Stimulated activated CD4-positive, alpha-beta T cell treated with anti-CD3 and anti-CD28 coated beads, TNF-alpha, amount 100 ng/mL, for 48 hours (primary cell): ENCODE measurements at regions not wholly inside any gene's neighbourhood (a gene's known extent, or its start where the extent isn't known, plus 50 kb on each side); places are given as distances from the start of the nearest gene placed in this dataset.

ENCODE experiments used
- DNase-seq, 3 donors: peaks; one replicate each; pipeline ENCODE4 v3.0.0-alpha.2; 2020; ENCODE audit warnings: low read depth in 3 of 3

DNA sequence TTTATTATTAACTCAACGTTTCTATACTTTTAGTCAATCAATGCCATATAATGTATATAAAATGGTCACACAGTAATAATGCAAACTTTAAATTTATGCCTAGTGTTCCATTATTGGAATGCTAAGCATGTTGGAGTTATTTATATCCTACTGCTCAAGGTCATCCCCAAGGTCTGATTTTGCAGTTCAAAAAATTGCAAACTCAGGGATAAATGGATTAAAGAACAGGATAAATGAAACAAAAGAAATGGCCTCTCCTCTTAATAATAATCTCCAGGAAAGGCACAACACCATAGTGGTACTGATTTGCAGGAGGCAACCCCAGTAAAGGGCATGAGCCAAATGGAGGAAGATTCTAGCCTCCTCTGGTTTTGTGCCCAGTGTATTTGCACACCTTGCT lies 436.4 kb downstream of the EPHA4 start:
- DNase-seq: no peak

DNA sequence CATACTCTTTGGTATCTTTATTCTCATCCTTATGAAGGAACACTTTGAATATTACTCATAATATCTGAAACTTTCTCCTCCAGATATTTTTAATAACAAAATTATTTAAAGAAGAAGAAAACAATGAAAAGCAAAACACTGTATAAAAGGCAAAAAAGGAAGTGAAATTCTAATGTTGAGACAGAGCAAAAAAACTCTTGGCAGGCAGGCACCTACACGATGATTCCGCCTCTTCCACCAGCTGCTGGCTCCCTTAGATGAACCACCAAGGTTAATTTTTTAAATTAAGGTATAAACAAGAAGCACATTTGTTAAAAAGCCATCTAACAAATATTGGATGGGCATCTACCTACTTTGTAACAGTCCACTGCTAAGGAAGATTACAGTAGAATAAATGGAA lies 434.7 kb downstream of the EPHA4 start:
- DNase-seq: no peak

DNA sequence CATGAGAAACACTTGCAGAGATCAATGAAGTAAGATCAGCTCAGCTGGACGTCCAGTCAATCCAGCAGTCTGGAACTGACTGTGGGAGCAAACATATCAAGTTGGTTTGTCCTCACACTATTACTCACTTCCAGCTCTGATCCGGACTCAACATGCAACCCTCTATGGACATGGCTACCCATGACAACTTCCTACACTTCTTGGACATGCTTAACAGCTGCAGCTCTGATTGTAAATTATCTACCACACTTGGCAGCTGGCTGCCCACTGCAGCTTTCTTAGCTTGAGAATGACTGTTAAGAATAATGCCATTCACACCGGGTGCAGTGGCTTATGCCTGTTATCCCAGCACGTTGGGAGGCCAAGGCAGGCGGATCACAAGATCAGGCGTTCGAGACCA lies 429.8 kb downstream of the EPHA4 start:
- no peak for DNase-seq

DNA sequence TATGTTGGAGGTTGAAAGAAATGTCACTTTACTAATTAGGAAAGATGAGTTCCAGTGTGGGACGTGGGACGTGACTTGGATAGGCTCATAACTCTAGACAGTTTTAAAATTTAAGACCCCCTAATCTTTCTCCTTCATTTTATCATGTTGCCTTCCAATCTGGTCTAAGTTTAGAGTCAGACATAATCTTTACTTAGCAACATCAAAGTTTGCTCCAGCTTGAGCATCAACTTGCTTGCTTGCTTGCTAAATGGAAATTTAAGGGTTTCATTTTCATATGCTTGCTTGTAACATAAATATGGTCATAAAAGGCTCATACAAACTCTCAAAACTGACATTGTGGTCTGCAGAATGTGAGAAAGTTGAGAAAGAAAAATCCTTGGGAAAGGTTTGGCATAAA lies 428.9 kb downstream of the EPHA4 start:
- no peak for DNase-seq

DNA sequence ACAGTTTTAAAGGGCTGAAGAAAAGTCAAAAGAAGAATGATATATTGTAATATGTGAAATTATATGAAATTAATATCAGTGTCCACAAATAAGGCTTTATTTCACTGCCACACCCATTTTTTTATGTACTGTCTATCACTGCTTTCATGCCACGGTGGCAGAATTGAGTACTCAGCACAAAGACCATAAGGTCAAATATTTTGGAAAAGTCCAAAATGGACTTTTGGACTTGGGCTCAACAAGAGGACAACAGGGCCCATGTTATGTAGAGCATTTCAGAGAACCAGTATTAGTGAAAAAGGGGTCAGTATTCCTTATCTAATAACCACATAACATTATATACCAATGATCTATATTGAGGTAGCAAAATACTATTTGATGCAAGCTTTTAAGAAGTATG lies 427.2 kb downstream of the EPHA4 start:
- no peak for DNase-seq

DNA sequence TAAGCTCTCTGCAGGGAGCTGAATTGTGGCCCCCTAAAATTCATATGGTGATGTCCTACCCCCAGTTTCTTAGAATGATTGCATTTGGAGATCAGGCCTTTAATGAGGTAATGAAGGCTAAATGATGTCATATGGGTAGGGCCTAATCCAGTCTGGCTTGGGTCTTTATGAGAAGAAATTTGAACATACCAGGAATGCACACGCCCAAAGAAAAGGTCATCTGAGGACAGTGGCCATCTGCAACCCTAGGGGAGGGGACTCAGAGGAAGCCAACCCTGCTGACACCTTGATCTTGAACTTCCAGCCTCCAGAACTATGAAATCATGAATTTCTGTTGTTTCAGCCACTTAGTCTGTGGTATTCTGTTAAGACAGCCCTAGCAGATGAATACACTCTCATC lies 426.7 kb downstream of the EPHA4 start:
- DNase-seq: no peak

DNA sequence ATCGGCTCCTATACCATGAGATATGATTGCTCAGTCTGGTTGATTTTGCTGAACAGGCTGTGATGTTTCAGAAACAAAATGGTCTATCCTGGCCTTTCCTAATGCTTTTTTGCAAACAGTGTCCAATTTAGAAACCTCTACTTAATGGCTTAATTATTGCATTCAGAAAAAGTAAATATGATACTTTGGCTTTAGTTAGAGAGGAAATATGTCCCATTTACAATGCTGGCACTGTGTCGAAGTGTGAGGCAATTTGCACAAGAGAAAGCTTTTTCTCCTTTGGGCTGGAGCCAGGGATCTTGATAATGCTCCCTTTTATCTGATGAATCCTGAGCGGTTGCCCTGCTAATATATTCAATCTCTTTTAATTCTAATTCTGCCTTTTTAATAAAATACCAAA lies 418.9 kb downstream of the EPHA4 start:
- DNase-seq: no peak

DNA sequence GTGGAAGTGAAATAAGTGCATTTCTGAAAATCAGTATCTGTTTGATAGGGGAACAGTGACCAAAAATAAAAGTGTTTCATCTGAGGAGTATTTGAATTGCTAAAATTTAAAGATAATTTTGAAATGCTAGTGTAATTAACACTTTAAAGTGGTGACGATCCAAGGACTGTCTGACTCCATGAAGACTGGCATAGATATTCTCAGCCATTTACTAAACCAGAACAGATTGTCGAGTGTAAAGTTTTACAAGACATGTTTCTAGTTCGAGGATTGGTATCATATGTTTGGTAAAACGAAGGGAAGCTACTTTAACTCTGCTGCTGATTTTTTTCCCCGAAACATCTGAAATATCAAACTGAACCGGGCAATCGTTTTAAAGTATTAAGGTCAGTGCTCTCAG lies 417.9 kb downstream of the EPHA4 start:
- DNase-seq: no peak

DNA sequence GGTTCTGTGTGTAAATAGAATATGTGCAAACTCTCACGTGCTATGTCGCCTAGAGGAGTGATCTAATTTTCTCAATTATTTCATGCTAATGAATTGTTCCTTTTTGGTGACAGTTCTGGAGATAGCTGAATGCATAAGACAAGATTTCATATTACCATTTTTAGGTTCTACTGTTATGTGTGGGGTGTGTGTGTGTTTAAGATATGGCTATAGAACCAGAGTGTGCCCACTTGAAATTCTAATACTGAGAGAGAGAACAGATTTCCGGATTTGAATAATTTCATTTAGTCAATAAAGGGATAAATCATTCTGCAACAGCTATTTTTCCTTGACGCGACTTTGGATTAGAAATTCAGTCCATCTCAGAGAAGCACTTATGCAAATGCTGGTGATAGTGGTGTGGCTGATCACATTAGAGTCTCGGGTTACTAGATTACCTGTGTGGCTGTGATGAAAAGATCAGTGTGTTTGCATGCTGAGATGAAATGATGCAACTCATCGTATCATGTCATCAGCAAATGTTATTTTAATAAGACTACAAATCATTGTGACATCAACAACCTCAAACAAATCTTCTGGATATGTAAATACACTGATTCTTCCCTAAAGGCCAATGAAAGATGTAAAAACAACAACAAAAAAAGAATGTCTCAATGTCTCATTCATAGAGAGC lies 415.9 kb downstream of the EPHA4 start:
- DNase-seq: no peak

DNA sequence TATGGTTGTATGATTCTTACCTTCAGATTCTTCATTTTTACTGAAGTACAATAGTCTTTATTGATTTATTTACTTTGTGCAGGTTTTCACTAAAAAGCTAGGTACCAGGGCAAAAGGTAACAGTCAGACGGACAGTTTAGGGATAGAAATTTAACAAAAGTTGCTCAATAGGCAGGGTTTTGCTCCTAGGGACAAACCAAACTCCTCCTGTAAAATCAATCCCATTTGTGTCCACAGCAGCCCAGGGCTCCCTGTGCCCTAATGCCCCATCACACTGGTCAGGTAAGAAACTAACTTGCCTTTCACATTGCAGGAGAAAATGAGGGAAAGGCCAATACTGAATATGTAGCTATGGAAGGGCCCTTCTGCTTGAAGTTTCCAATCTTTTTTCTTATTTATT lies 410.9 kb downstream of the EPHA4 start:
- DNase-seq: no peak

DNA sequence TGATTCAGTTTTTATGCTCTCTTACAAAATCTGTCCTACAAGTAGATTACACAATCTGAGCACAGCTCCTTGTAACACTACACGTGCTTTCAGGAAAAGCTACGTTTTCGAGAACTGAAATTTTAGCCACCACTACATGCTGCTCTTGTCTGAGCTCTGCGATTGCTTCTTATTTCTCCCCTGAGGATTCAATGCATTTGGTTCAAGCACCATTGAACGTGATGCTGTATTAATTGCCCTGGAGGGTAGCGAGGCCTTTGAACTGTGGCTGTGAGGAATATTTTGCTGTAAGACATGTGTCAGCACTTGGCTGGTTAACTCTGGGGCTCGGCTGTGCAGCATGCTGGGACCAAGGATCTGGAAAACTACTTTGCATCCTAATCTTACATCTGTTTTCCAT lies 405.8 kb downstream of the EPHA4 start:
- DNase-seq: no peak

DNA sequence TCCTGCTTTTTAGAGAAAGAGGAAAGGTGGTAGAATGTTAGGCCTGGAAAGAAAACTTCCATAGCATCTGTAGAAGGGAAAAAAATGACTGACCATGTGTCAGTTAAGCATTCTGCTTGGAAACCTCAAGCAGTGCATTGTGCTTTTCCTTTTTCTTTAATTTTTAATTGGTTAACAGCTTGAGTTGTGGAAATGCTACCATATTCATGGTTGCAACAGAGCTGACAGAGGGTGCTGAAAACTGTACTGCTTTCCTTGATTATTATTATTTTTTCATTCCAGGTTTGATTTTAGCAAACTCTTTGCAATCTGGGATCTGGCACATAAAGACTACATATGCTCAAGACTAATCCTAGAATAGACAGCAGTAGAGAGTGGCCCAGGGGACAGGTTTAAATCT lies 404.5 kb downstream of the EPHA4 start:
- DNase-seq: no peak

DNA sequence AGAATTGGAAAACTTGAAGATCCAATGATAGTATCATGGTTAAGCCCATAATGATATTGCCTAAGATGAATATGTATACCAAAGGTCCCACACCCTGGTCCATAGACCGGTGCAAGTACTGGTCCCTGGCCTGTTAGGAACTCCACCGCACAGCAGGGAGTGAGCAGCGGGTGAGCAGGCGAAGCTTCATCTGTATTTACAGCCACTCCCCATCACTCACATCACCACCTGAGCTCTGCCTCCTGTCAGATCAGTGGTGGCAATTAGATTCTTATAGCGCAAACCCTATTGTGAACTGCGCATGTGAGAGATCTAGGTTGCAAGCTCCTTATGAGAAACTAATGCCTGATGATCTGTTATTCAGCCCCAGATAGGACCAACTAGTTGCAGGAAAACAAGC lies 402.4 kb downstream of the EPHA4 start:
- no peak for DNase-seq

DNA sequence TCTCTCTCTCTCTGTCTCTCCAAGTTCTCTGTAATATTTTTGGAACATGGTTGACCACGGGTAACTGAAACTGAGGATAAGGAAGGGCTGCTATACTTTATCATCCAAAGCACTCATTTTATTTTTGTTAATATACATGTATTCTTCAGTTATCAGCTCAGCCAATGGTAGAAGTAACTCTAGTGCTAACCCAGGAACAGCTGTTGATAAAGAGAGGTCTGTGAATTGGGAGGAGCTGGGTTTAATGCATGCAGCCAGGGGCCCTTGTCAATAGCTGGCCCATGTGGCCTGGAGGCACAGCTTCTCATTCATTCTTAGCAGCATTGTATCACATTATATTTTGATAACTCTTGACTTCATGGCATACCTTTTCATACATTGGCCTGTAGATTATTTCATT lies 401.6 kb downstream of the EPHA4 start:
- DNase-seq: no peak

DNA sequence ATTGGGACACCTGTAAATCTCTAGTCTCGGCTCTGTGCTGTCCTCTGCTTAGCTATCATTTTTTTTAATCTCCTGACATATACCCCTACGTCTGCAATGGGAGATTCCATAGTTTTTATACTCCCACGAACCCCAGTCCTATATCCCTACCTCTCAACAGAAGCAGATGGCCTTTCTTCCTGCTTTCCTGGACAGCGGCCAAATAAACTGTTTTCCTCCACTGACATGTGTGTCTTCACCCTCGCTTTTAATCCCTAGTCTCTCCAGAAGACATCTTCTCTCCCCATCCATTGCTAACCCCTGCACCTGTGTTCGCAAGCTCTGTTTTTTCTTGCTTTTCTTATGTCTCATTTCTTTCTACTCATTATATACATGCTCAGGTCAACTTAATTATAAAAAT lies 395.4 kb downstream of the EPHA4 start:
- no peak for DNase-seq

DNA sequence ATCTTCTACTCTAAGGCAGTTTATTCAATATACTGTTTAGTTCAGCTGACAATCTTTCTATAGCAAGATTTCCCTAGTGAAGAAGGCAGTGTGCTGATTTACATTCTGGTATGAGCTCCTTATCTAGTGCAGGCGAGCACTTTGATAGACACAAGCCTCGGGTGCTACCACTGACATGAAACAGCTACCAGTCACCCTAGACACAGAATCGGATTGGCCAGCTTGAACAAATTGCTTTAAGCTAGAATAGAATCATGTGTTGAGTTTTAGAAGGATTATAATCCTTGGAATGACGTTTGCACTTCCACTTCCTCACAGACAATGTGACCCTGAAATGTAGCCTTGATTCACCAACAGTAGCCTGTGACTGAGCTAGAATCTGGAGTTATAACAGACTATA lies 394.0 kb downstream of the EPHA4 start:
- DNase-seq: no peak

DNA sequence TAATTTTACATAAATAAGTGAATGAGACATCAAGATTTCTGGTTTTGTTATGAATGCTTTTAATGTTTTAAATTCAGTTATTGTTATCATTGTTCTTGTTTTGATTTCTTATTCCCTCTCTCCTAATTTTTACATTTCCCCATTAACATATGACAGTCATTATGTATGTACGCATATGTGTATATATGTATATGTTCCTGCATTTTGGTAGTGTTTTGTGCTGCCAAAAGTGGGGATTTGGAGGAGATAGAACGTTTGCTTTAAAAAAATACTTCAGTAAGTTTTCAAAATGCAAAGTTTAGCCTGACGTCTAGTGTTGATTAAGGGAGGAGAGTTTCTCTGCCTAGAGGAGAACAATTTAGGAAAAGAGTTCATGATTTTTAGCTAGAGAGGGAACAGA lies 385.2 kb downstream of the EPHA4 start:
- DNase-seq: no peak

DNA sequence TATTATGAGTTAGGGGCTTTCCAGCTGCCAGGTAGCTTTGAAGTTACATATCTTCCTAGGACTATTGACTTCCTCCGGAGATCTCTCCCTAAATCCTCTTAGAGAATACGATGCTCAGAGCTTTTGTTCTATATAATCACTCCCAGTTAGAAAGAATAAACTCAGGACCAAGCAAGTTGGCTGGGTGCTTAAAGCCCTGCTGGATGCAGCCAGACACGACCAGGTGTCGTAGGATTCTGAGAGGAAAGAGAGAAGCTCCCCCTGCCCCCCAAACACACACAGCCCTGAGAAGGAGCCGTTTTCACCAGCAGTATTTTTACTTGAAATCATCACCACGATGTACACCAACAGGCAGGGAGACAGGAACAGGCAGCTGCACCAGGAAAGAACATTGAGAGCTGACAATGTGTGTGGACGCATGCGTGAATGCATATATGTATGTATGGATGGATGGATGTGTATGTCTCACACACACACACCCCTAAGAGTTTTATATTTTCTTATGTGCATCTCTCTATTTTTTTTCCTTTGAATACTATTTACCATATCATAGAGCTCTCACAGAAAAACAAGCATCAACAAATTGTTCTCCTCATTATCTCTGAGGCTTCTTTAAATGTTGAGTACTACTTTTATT lies 382.6 kb downstream of the EPHA4 start:
- DNase-seq: no peak

DNA sequence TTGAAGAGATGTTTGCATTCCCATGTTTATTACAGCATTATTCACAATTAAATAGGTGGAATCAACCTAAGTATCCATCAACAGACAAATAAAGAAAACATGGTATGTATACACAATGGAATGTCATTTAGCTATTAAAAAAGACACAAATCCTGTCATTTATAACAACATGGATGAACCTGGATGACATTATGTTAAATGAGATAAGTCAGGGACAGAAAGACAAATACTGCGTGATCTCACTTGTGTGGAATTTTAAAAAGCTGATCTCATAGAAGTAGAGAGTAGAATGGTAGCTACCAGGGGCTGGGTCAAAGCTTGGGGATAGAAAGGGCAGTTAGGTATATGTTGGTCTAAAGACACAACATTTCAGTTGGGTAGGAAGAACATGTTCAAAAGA lies 376.3 kb downstream of the EPHA4 start:
- DNase-seq: no peak

DNA sequence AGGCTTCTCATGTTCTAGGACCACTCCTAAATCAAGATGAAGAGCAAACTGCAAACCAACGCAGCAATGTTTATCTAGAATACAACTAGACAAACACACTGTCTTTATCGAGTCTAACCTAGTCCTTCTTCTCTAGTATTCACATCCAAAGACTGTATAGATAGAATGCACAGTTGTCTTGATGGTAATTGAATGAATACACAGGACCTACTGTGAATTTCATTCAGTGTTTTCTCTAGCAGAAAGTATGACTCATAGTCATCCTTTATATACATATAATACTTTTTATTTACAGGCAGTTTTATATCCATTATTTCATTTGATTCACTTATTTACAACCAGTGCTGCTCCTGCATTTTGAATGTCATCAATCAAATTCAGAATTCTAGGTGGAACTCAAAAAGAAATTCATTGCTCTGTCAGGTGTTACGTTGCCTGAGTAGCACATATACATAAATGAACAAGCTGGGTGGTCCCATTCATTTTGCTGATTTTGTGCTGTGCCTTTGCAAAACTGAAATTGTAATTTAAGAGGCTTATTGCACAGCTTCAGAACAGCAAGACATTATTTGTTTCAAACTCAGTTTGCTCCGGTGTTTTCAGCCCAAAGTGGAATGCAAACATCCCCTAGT lies 374.8 kb downstream of the EPHA4 start:
- DNase-seq: no peak

DNA sequence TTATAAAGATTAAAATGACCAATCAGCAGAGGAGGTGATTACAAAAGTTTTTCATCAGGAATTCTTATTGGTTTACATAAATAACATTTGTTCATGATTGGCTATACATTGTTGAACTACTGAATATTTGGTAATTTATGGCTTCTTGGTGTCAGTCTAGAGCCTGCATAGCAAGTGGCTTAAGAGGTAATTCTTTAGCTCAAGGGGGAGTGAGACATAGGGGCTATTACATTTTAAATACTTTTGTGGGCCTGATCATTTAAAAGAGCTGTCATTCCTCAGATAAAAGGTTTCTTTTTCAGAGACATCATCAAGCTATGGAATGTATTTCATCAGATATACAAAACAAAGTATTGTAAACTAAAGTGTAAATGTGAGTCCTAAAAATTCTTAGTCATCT lies 373.8 kb downstream of the EPHA4 start:
- DNase-seq: no peak

DNA sequence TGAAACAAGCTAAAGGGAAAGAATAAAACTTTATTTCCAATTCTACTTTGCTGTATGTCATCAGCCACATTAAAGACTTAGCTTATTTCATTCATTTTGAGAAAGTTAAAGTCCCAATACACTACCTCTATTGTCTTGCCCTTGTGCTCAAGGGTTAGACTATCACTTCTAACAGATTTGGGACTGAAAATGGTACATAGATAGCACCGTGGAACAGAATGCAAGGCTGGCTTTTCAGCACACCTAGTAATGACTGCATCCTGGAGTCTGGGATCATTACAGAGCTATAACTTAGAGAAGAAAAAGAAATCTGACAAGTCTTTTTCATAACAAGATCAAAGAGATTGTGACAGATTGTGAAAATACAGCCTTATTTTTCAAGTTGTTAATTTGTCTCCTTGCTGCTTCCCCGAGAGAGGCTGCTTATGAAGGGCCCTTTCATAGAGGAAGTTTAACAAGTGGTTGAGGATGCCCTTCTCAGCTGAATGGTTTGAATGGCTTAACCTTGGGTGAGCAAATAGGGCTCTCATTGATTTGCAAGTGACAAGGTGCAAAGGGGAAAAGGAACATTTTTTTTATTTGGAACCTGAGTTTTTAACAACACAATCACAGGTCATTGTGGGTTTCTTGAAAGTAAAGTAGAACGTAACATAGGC lies 371.8 kb downstream of the EPHA4 start:
- no peak for DNase-seq

DNA sequence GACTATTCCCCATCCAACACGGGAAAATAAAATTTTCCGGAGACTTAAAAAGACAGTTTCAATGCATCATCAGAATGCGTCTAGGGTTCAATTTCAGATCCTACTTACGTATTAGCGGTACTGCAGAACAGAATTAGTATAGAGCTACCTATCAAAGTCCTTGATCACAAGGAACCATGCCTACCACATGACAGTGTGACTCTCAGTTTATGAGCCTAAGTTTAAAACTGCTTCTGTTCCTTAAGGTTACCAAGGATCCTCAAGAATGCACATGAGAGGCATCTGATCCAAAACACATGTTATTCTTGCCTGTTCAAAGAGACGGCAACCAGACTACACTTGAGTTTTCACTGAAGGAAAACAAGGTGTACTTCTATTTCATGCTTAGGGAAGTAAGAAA lies 369.7 kb downstream of the EPHA4 start:
- no peak for DNase-seq
